ENCODE measurements at regions not wholly inside any gene's neighbourhood (a gene's known extent, or its start where the extent isn't known, plus 50 kb on each side); places are given as distances from the start of the nearest gene placed in this dataset.

DNA sequence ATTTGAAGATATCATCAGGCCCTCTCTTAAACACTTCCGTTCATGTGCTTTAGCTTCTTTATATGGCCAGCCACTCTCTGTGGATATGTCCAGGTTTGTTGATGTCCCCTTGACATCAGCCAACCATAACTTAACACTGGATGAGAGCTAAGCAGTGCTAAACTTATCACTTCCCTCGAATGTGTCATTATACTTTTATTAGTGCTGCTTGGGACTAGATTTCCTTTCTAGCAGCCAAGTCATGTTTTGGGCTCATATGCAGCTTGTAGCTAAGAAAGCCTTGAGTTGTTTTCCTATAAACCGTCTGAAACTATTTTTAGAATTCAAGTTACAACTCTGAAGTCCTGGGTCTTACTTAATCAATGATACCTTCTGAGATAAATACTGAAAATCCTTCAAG lies 144.8 kb upstream of the TNP1 start:
- no peaks in the 10 kb centered on the region for H3K36me3 ChIP-seq

DNA sequence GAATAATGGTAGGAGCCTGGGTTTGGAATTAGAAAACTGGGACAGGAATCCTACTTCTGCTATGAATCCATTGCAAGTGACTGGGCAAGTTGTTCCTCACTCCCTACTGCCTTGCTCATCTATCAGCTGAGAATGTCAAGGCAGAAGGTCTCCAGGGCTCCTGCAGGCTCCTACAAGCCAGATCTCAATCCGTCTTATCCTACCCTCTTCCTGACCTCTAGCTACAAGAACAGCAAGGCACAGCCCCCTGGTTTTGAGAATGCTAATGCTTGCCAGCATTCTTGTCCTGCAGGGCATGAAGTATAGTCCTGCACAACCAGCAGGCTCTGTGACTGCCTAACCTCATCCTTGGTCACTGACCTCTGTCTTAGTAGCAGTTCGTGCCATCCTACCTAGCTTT lies 141.9 kb upstream of the TNP1 start:
- TF ChIP-seq, protein P1, sequence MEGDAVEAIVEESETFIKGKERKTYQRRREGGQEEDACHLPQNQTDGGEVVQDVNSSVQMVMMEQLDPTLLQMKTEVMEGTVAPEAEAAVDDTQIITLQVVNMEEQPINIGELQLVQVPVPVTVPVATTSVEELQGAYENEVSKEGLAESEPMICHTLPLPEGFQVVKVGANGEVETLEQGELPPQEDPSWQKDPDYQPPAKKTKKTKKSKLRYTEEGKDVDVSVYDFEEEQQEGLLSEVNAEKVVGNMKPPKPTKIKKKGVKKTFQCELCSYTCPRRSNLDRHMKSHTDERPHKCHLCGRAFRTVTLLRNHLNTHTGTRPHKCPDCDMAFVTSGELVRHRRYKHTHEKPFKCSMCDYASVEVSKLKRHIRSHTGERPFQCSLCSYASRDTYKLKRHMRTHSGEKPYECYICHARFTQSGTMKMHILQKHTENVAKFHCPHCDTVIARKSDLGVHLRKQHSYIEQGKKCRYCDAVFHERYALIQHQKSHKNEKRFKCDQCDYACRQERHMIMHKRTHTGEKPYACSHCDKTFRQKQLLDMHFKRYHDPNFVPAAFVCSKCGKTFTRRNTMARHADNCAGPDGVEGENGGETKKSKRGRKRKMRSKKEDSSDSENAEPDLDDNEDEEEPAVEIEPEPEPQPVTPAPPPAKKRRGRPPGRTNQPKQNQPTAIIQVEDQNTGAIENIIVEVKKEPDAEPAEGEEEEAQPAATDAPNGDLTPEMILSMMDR (IDR thresholded peaks at IDR 0.05; ENCODE audit: low read depth, low read length) = no peak
- no peaks in the 10 kb centered on the region for H3K9me3 ChIP-seq (ENCODE audit: severe bottlenecking)
- H3K4me3 ChIP-seq (ENCODE audit: low read depth, low read length) = no peak overlapping the region
- H3K36me3 ChIP-seq = no peaks in the 10 kb centered on the region
- H3K27ac ChIP-seq = no peak overlapping the region
- DNase-seq = no peak
- H3K27me3 ChIP-seq (ENCODE audit: insufficient read depth, low read depth, severe bottlenecking) = no peaks in the 10 kb centered on the region

More for the DNA sequence above, 144.8 kb upstream of the TNP1 start:
- Histone ChIP-seq H3K27me3 (ENCODE audit: insufficient read depth, low read depth, severe bottlenecking) (no peaks in the 10 kb centered on the region), H3K27ac (no peak overlapping the region), H3K4me3 (ENCODE audit: low read depth, low read length) (no peak overlapping the region), H3K9me3 (ENCODE audit: severe bottlenecking) (no peaks in the 10 kb centered on the region)
- TF ChIP-seq, protein P1 (IDR thresholded peaks at IDR 0.05; ENCODE audit: low read depth, low read length) = no peak
- no peak for DNase-seq

DNA sequence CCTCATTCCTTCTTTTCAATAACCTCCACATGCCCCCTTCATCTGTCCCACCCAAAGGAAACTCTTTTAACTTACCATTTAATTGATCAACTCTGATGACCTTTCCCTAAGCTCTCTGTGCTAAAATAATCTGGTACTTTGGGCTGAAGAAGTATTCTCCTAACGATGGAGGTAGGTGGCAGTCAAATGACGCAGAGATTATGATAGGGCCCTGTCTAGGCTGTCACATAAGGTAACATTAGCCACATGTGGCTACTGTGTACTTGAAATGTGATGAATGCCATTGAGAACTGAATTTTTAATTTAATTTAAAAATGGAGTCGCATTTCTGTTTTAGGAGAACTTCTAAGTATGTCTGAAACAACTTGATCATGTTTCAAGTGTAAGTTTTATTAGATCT lies 140.5 kb upstream of the TNP1 start:
- H3K36me3 ChIP-seq = no peaks in the 10 kb centered on the region
- peak; percentile 16 for DNase-seq
- H3K27ac ChIP-seq = no peak overlapping the region
- no peaks in the 10 kb centered on the region for H3K9me3 ChIP-seq (ENCODE audit: severe bottlenecking)
- TF ChIP-seq, protein P1 (IDR thresholded peaks at IDR 0.05; ENCODE audit: low read depth, low read length) = no peak
- H3K27me3 ChIP-seq (ENCODE audit: insufficient read depth, low read depth, severe bottlenecking) = no peaks in the 10 kb centered on the region
- no peak overlapping the region for H3K4me3 ChIP-seq (ENCODE audit: low read depth, low read length)

DNA sequence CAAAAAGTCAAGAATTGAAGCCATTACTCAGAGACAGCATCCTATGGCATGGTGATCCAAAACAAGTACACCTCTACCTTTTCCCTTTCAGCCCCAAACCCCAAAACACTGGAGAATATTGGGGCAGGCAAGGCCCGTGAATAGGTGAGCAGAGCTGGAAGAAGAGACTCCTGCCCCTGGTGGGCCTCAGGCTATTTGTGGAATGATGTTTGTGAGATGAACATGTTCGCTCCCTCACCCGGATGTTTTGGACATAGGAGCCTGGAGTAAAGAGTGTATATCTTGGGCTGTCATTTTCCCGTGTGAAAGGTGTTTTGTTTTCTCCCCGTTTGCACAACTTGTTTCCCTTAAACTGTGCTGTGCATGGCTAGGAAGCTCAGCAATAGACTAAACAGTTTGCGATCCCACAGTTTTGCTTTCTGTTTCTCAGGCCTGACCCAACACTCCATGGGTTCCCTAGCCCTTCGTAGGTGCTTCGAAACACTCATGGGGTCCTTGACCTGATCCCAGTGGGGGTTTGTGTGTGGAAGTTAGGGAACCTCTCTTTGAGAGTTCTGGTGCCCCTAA lies 136.5 kb upstream of the TNP1 start:
- no peak for DNase-seq
- H3K36me3 ChIP-seq = no peaks in the 10 kb centered on the region
- no peaks in the 10 kb centered on the region for H3K9me3 ChIP-seq (ENCODE audit: severe bottlenecking)
- no peak overlapping the region for H3K4me3 ChIP-seq (ENCODE audit: low read depth, low read length)
- H3K27ac ChIP-seq = no peak overlapping the region
- no peaks in the 10 kb centered on the region for H3K27me3 ChIP-seq (ENCODE audit: insufficient read depth, low read depth, severe bottlenecking)
- TF ChIP-seq, protein P1 (IDR thresholded peaks at IDR 0.05; ENCODE audit: low read depth, low read length) = no peak

DNA sequence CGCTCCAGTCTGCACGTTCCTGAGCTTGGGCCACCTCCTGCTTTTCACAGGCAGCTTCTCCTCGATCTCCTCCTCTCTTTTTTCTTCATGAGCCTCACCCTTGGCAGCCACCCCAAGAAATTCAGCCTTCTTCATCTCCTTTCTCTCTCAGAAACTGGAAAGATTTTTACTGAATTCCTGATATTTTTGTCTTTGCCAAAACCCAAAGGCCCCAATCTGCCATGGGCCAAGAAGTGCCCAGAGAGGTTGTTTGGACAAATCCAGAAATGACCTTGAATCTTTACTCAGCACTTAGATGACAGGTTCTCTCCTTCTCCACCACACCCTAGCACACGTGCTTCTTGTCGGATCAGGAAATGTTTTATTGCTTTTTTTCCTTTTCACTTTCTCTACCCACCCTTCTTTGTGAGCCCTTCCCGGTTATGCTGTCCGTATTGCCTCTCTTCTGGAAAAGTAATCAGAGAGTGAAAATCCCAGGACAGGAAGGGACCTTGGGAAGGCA lies 134.5 kb upstream of the TNP1 start:
- no peaks in the 10 kb centered on the region for H3K27me3 ChIP-seq (ENCODE audit: insufficient read depth, low read depth, severe bottlenecking)
- no peak overlapping the region for H3K4me3 ChIP-seq (ENCODE audit: low read depth, low read length)
- H3K36me3 ChIP-seq = no peaks in the 10 kb centered on the region
- H3K27ac ChIP-seq = no peak overlapping the region
- H3K9me3 ChIP-seq (ENCODE audit: severe bottlenecking) = no peaks in the 10 kb centered on the region
- no peak for DNase-seq
- TF ChIP-seq, protein P1 (IDR thresholded peaks at IDR 0.05; ENCODE audit: low read depth, low read length) = no peak

All from WERI-Rb-1 (cell line).